Thyroid gland (tissue), 4 donors: ENCODE measurements at regions not wholly inside any gene's neighbourhood (a gene's known extent, or its start where the extent isn't known, plus 50 kb on each side); places are given as distances from the start of the nearest gene placed in this dataset.

ENCODE experiments used
- CTCF ChIP-seq, 6 experiments: fragments of 200-600 bp in 3 of 6; fragments of 450-650 bp in 3 of 6; sonication (generic) in 3 of 6; IDR thresholded peaks; one replicate each; pipeline ENCODE4 v1.5.1; 2016 to 2019; ENCODE audit warnings: antibody characterized with exemption in 6 of 6, mild to moderate bottlenecking in 2 of 6, inconsistent platforms in 1 of 6, moderate library complexity in 1 of 6
- POLR2A ChIP-seq, 2 donors: fragments of 450-650 bp; IDR thresholded peaks; one replicate each; pipeline ENCODE4 v1.6.1; 2017; ENCODE audit warnings: antibody characterized with exemption in 2 of 2, mild to moderate bottlenecking in 2 of 2, moderate library complexity in 1 of 2

- TF ChIP-seq POLR2A (IDR thresholded peaks at IDR 0.05), result no peak
- TF ChIP-seq CTCF (IDR thresholded peaks at IDR 0.05), result no peak
Measured at GRCh38 chr2:56113382-56113975, 70.3 kb upstream of the CCDC85A start.
